Activated CD8-positive, alpha-beta T cell treated with anti-CD3 and anti-CD28 coated beads for 36 hours (primary cell): ENCODE measurements at regions not wholly inside any gene's neighbourhood (a gene's known extent, or its start where the extent isn't known, plus 50 kb on each side); places are given as distances from the start of the nearest gene placed in this dataset.

Experiments used
- ATAC-seq: fragments of 200-7000 bp; cut with Tn5 transposase; one replicate; pipeline ENCODE4 v1.10.0; 2021; ENCODE audit warnings: mild to moderate bottlenecking, moderate library complexity
- CTCF ChIA-PET: fragments of 350-600 bp; sonication (Branson Sonifier 250); formaldehyde crosslinking; loops from one replicate; lab custom pipeline; 2021; ENCODE audit warnings: antibody characterized with exemption; lab: Charles Lee
- POLR2A ChIA-PET: fragments of 350-600 bp; sonication (Branson Sonifier 250); formaldehyde crosslinking; loops from one replicate; lab custom pipeline; 2021; ENCODE audit warnings: antibody characterized with exemption; lab: Charles Lee
- DNase-seq: peaks from one replicate; pipeline ENCODE4 v3.0.0-alpha.2; 2020
- H3K27ac Mint-ChIP-seq: one replicate; pipeline ENCODE4 v1.8.0; 2021; ENCODE audit warnings: mild to moderate bottlenecking, mixed read lengths
- H3K27me3 Mint-ChIP-seq: one replicate; pipeline ENCODE4 v1.8.0; 2021; ENCODE audit warnings: mixed read lengths
- H3K36me3 Mint-ChIP-seq: one replicate; pipeline ENCODE4 v1.8.0; 2021; ENCODE audit warnings: low read depth, mixed read lengths
- H3K4me1 Mint-ChIP-seq: one replicate; pipeline ENCODE4 v1.8.0; 2021; ENCODE audit warnings: low read depth, mixed read lengths
- H3K4me3 Mint-ChIP-seq: one replicate; pipeline ENCODE4 v1.8.0; 2021; ENCODE audit warnings: mild to moderate bottlenecking, moderate library complexity, mixed read lengths
- H3K9me3 Mint-ChIP-seq: one replicate; pipeline ENCODE4 v1.8.0; 2021; ENCODE audit warnings: mixed read lengths
- CTCF ChIP-seq: fragments of 200-600 bp; IDR thresholded peaks from one replicate; pipeline ENCODE4 v1.8.0; 2022; ENCODE audit warnings: antibody characterized with exemption, mild to moderate bottlenecking
- intact Hi-C: fragments of 100-400 bp; cut with micrococcal nuclease; formaldehyde crosslinking; loops from one replicate; pipeline ENCODE4 v1.10.0; 2022

- no peak for TF ChIP-seq CTCF
- Mint-ChIP-seq H3K9me3 (no peaks in the 10 kb centered on the region), H3K4me1 (no peaks in the 10 kb centered on the region), H3K27me3 (peaks cover 1% of the 10 kb centered on the region), H3K36me3 (no peaks in the 10 kb centered on the region), H3K27ac (no peak overlapping the region), H3K4me3 (no peak overlapping the region)
- ChIA-PET CTCF (no interaction called here), POLR2A (no interaction called here)
- DNase-seq, result no peak
- intact Hi-C loops, result no loop called here
- ATAC-seq, result no peak
Measured at GRCh38 chr17:56096026-56096810, 57.1 kb upstream of the ANKFN1 start.

GRCh38 chr17:56098746-56099145 is 54.5 kb upstream of the ANKFN1 start:
- H3K27me3 Mint-ChIP-seq, result peaks cover 1% of the 10 kb centered on the region
- POLR2A ChIA-PET, result no interaction called here

GRCh38 chr17:56099649-56100048 is 53.6 kb upstream of the ANKFN1 start:
- Mint-ChIP-seq H3K27me3 (peaks cover 1% of the 10 kb centered on the region), H3K27ac (no peak overlapping the region), H3K9me3 (no peaks in the 10 kb centered on the region), H3K4me1 (no peaks in the 10 kb centered on the region), H3K36me3 (no peaks in the 10 kb centered on the region), H3K4me3 (no peak overlapping the region)
- ChIA-PET CTCF (no interaction called here), POLR2A (no interaction called here)
- TF ChIP-seq CTCF, result no peak
- ATAC-seq (no peak), DNase-seq (no peak)
- intact Hi-C loops, result no loop called here

More at GRCh38 chr17:56098746-56099145, 54.5 kb upstream of the ANKFN1 start:
- intact Hi-C loops, result no loop called here
- Mint-ChIP-seq H3K9me3 (no peaks in the 10 kb centered on the region), H3K27ac (no peak overlapping the region), H3K4me1 (no peaks in the 10 kb centered on the region), H3K4me3 (no peak overlapping the region), H3K36me3 (no peaks in the 10 kb centered on the region)
- no peak for ATAC-seq
- CTCF ChIA-PET, result no interaction called here
- no peak for TF ChIP-seq CTCF
- DNase-seq, result no peak
